GM23338 (cell line): ENCODE measurements at regions not wholly inside any gene's neighbourhood (a gene's known extent, or its start where the extent isn't known, plus 50 kb on each side); places are given as distances from the start of the nearest gene placed in this dataset.

Experiments
- ATAC-seq: fragments of 200-7000 bp; cut with Tn5 transposase; 3 replicates; pipeline ENCODE4 v1.9.1; 2020
- DNase-seq: peaks from one replicate; pipeline ENCODE4 v3.0.0-alpha.2; 2015; ENCODE audit warnings: low spot score
- H2AFZ ChIP-seq: fragments of 200-600 bp; sonication (generic); 2 replicates; pipeline ENCODE4 v1.8.0; 2016; ENCODE audit warnings: antibody characterized with exemption, mild to moderate bottlenecking, moderate library complexity
- H3F3A ChIP-seq: fragments of 200-600 bp; sonication (generic); replicated peaks from 2 replicates; pipeline ENCODE4 v1.8.0; 2017; ENCODE audit warnings: antibody characterized with exemption, mixed run types, low read depth
- H3K27ac ChIP-seq: fragments of 200-600 bp; sonication (generic); 2 replicates; pipeline ENCODE4 v1.6.1; 2016; ENCODE audit warnings: low read depth
- H3K27me3 ChIP-seq: fragments of 200-600 bp; sonication (generic); 2 replicates; pipeline ENCODE4 v1.8.0; 2016; ENCODE audit warnings: mild to moderate bottlenecking, mixed run types, moderate library complexity; ENCODE audit not compliant: insufficient read depth
- H3K36me3 ChIP-seq: fragments of 200-600 bp; sonication (generic); 2 replicates; pipeline ENCODE4 v1.8.0; 2016; ENCODE audit warnings: mild to moderate bottlenecking; ENCODE audit not compliant: insufficient read depth
- H3K4me1 ChIP-seq: fragments of 200-600 bp; sonication (generic); 2 replicates; pipeline ENCODE4 v1.8.0; 2016; ENCODE audit warnings: mild to moderate bottlenecking, moderate library complexity; ENCODE audit not compliant: insufficient read depth
- H3K4me2 ChIP-seq: fragments of 200-600 bp; sonication (generic); 2 replicates; pipeline ENCODE4 v1.7.1; 2017; ENCODE audit warnings: mixed run types
- H3K4me3 ChIP-seq: fragments of 200-600 bp; sonication (generic); 2 replicates; pipeline ENCODE4 v1.6.1; 2016; ENCODE audit warnings: mixed run types
- H3K79me2 ChIP-seq: fragments of 200-600 bp; sonication (generic); replicated peaks from 2 replicates; pipeline ENCODE4 v1.8.0; 2017; ENCODE audit warnings: mild to moderate bottlenecking; ENCODE audit not compliant: insufficient read depth
- H3K9me2 ChIP-seq: fragments of 200-600 bp; sonication (generic); 2 replicates; pipeline ENCODE4 v1.8.0; 2017; ENCODE audit not compliant: insufficient read depth
- H4K20me1 ChIP-seq: fragments of 200-600 bp; sonication (generic); replicated peaks from 2 replicates; pipeline ENCODE4 v1.8.0; 2017; ENCODE audit warnings: mild to moderate bottlenecking; ENCODE audit not compliant: insufficient read depth
- H3K27ac Mint-ChIP-seq: 2 replicates; pipeline ENCODE4 v1.8.0; 2020; ENCODE audit warnings: inconsistent platforms, mild to moderate bottlenecking, moderate library complexity, mixed read lengths
- H3K27me3 Mint-ChIP-seq: 3 replicates; pipeline ENCODE4 v1.8.0; 2022; ENCODE audit warnings: low read depth, mild to moderate bottlenecking, moderate library complexity, mixed read lengths, inconsistent platforms; ENCODE audit not compliant: insufficient read depth, poor library complexity
- H3K36me3 Mint-ChIP-seq: 3 replicates; pipeline ENCODE4 v1.8.0; 2021; ENCODE audit warnings: low read depth, mild to moderate bottlenecking, inconsistent platforms, moderate library complexity, mixed read lengths
- H3K4me1 Mint-ChIP-seq: 3 replicates; pipeline ENCODE4 v1.8.0; 2020; ENCODE audit warnings: mild to moderate bottlenecking, inconsistent platforms, mixed read lengths
- H3K4me3 Mint-ChIP-seq: 3 replicates; pipeline ENCODE4 v1.8.0; 2021; ENCODE audit warnings: moderate library complexity, mild to moderate bottlenecking, inconsistent platforms, mixed read lengths
- H3K9me3 Mint-ChIP-seq: 3 replicates; pipeline ENCODE4 v1.8.0; 2020; ENCODE audit warnings: moderate library complexity, mild to moderate bottlenecking, inconsistent platforms, mixed read lengths
- CREB1 ChIP-seq: fragments of 250-450 bp; sonication (Bioruptor Pico); IDR thresholded peaks from 2 replicates; pipeline ENCODE4 v1.5.0; 2020; ENCODE audit warnings: low read depth, mild to moderate bottlenecking, moderate library complexity
- JUNB ChIP-seq: IDR thresholded peaks from one replicate; pipeline ENCODE4 v1.6.1; 2016; ENCODE audit warnings: antibody characterized with exemption; ENCODE audit not compliant: unreplicated experiment
- NANOG ChIP-seq: IDR thresholded peaks from 2 replicates; pipeline ENCODE4 v1.6.1; 2016; ENCODE audit warnings: antibody characterized with exemption, borderline replicate concordance
- POLR2AphosphoS5 ChIP-seq: IDR thresholded peaks from 2 replicates; pipeline ENCODE4 v1.6.1; 2016; ENCODE audit warnings: antibody characterized with exemption, low read depth
- STAT1 ChIP-seq: IDR thresholded peaks from one replicate; pipeline ENCODE4 v1.6.1; 2016; ENCODE audit warnings: antibody characterized with exemption; ENCODE audit not compliant: unreplicated experiment
- ZNF114 ChIP-seq: fragments of 250-450 bp; sonication (Bioruptor Pico); IDR thresholded peaks from 2 replicates; pipeline ENCODE4 v1.5.0; 2020; ENCODE audit warnings: mild to moderate bottlenecking, moderate library complexity
- ZNF331 ChIP-seq: fragments of 250-450 bp; sonication (Bioruptor Pico); IDR thresholded peaks from 2 replicates; pipeline ENCODE4 v1.5.0; 2020; ENCODE audit warnings: low read depth, mild to moderate bottlenecking, moderate library complexity
- TF ChIP-seq, protein P1 (sequence below): IDR thresholded peaks from 2 replicates; pipeline ENCODE4 v1.6.1; 2016; ENCODE audit warnings: antibody characterized with exemption
- TF ChIP-seq, protein P2 (sequence below): fragments of 250-450 bp; sonication (Bioruptor Pico); IDR thresholded peaks from 2 replicates; pipeline ENCODE4 v1.5.0; 2020; ENCODE audit warnings: mild to moderate bottlenecking, moderate library complexity
- TF ChIP-seq, protein P3 (sequence below): IDR thresholded peaks from one replicate; pipeline ENCODE4 v1.6.1; 2018; ENCODE audit warnings: antibody characterized with exemption; ENCODE audit not compliant: unreplicated experiment
- TF ChIP-seq, protein P4 (sequence below), 2 experiments: fragments of 200-600 bp in 1 of 2; sonication (generic) in 1 of 2; conservative IDR thresholded peaks; 2 replicates each; pipeline versions ENCODE4 v1.5.1 to v1.6.1; 2016 to 2017; ENCODE audit warnings: antibody characterized with exemption in 2 of 2, low read depth in 2 of 2, mild to moderate bottlenecking in 2 of 2, moderate library complexity in 1 of 2

DNA sequence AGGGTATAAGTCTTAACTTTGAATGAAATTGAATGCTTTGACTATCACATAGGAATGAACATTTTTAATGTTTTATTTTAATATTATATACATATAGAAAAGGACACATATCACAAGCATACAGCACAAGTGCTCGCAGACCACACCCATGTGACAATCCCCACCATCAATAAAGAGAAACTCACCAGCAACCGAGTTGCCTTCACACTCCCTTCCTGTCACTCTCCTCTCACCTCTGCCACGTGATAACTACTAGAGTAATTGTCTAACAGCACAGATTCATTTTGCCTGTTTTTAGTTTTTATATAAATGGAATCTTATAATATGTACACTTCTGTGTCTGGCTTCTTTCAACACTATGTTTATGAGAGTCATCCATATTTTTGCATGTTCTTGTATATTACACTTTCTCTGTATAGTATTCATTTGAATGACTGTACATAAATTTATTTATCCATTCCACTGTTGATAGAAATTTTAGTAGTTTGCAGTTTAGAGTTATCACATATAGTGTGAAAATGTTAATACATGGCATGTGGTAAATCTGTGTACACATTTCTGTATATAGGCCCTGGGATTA is 304.9 kb upstream of the DUSP10 start (continued):
- TF ChIP-seq, protein P1, sequence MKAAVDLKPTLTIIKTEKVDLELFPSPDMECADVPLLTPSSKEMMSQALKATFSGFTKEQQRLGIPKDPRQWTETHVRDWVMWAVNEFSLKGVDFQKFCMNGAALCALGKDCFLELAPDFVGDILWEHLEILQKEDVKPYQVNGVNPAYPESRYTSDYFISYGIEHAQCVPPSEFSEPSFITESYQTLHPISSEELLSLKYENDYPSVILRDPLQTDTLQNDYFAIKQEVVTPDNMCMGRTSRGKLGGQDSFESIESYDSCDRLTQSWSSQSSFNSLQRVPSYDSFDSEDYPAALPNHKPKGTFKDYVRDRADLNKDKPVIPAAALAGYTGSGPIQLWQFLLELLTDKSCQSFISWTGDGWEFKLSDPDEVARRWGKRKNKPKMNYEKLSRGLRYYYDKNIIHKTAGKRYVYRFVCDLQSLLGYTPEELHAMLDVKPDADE, result no peak
- TF ChIP-seq CREB1, result no peak
- no peak for TF ChIP-seq STAT1
- no peak for TF ChIP-seq POLR2AphosphoS5
- TF ChIP-seq ZNF114 (CRISPR knock-in tag), result no peak

DNA sequence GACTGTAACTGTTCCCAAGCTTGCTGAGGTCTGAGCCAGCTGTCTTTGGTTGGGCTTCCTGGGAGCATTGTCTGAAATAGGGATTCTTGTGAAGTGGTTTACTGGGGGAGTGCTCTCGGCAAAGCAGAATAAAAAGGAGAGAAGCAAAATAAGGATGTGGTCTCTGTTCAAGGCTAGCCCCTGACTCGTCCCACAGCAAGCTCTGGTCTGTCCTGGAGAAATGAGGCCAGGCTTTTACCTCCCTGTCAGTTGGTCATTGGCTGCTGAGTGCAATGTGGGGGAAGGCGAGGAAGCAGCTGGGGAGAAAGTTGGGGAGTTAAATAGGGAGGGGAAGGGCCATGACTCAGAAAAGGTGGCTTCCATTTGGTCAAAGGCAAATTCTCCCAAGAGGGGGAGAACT is 303.9 kb upstream of the DUSP10 start:
- no peaks in the 10 kb centered on the region; the same call in 2 of the 3 replicates for H3K4me1 Mint-ChIP-seq
- no peak overlapping the region for H2AFZ ChIP-seq
- no peaks in the 10 kb centered on the region for H3K79me2 ChIP-seq
- no peaks in the 10 kb centered on the region for H3F3A ChIP-seq
- no peak overlapping the region for H3K27ac ChIP-seq
- H3K27me3 ChIP-seq, result no peaks in the 10 kb centered on the region
- H3K27ac Mint-ChIP-seq, result no peak overlapping the region
- H3K4me1 ChIP-seq, result no peaks in the 10 kb centered on the region
- H3K9me2 ChIP-seq, result peaks cover 6% of the 10 kb centered on the region; the same call in 1 of the 2 replicates
- H3K36me3 ChIP-seq, result no peaks in the 10 kb centered on the region
- no peaks in the 10 kb centered on the region for H3K36me3 Mint-ChIP-seq
- ATAC-seq, result no peak
- H3K9me3 Mint-ChIP-seq, result no peaks in the 10 kb centered on the region
- no peak overlapping the region for H3K4me3 Mint-ChIP-seq
- peaks cover 2% of the 10 kb centered on the region for H3K27me3 Mint-ChIP-seq
- H3K4me2 ChIP-seq, result no peak overlapping the region
- no peak for DNase-seq
- H3K4me3 ChIP-seq, result no peak overlapping the region
- no peaks in the 10 kb centered on the region for H4K20me1 ChIP-seq
- no peak for TF ChIP-seq STAT1
- TF ChIP-seq, protein P2, sequence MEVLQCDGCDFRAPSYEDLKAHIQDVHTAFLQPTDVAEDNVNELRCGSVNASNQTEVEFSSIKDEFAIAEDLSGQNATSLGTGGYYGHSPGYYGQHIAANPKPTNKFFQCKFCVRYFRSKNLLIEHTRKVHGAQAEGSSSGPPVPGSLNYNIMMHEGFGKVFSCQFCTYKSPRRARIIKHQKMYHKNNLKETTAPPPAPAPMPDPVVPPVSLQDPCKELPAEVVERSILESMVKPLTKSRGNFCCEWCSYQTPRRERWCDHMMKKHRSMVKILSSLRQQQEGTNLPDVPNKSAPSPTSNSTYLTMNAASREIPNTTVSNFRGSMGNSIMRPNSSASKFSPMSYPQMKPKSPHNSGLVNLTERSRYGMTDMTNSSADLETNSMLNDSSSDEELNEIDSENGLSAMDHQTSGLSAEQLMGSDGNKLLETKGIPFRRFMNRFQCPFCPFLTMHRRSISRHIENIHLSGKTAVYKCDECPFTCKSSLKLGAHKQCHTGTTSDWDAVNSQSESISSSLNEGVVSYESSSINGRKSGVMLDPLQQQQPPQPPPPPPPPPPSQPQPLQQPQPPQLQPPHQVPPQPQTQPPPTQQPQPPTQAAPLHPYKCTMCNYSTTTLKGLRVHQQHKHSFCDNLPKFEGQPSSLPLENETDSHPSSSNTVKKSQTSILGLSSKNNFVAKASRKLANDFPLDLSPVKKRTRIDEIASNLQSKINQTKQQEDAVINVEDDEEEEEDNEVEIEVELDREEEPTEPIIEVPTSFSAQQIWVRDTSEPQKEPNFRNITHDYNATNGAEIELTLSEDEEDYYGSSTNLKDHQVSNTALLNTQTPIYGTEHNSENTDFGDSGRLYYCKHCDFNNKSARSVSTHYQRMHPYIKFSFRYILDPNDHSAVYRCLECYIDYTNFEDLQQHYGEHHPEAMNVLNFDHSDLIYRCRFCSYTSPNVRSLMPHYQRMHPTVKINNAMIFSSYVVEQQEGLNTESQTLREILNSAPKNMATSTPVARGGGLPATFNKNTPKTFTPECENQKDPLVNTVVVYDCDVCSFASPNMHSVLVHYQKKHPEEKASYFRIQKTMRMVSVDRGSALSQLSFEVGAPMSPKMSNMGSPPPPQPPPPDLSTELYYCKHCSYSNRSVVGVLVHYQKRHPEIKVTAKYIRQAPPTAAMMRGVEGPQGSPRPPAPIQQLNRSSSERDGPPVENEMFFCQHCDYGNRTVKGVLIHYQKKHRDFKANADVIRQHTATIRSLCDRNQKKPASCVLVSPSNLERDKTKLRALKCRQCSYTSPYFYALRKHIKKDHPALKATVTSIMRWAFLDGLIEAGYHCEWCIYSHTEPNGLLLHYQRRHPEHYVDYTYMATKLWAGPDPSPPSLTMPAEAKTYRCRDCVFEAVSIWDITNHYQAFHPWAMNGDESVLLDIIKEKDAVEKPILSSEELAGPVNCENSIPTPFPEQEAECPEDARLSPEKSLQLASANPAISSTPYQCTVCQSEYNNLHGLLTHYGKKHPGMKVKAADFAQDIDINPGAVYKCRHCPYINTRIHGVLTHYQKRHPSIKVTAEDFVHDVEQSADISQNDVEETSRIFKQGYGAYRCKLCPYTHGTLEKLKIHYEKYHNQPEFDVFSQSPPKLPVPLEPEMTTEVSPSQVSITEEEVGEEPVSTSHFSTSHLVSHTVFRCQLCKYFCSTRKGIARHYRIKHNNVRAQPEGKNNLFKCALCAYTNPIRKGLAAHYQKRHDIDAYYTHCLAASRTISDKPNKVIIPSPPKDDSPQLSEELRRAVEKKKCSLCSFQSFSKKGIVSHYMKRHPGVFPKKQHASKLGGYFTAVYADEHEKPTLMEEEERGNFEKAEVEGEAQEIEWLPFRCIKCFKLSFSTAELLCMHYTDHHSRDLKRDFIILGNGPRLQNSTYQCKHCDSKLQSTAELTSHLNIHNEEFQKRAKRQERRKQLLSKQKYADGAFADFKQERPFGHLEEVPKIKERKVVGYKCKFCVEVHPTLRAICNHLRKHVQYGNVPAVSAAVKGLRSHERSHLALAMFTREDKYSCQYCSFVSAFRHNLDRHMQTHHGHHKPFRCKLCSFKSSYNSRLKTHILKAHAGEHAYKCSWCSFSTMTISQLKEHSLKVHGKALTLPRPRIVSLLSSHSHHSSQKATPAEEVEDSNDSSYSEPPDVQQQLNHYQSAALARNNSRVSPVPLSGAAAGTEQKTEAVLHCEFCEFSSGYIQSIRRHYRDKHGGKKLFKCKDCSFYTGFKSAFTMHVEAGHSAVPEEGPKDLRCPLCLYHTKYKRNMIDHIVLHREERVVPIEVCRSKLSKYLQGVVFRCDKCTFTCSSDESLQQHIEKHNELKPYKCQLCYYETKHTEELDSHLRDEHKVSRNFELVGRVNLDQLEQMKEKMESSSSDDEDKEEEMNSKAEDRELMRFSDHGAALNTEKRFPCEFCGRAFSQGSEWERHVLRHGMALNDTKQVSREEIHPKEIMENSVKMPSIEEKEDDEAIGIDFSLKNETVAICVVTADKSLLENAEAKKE, result no peak
- TF ChIP-seq, protein P3, sequence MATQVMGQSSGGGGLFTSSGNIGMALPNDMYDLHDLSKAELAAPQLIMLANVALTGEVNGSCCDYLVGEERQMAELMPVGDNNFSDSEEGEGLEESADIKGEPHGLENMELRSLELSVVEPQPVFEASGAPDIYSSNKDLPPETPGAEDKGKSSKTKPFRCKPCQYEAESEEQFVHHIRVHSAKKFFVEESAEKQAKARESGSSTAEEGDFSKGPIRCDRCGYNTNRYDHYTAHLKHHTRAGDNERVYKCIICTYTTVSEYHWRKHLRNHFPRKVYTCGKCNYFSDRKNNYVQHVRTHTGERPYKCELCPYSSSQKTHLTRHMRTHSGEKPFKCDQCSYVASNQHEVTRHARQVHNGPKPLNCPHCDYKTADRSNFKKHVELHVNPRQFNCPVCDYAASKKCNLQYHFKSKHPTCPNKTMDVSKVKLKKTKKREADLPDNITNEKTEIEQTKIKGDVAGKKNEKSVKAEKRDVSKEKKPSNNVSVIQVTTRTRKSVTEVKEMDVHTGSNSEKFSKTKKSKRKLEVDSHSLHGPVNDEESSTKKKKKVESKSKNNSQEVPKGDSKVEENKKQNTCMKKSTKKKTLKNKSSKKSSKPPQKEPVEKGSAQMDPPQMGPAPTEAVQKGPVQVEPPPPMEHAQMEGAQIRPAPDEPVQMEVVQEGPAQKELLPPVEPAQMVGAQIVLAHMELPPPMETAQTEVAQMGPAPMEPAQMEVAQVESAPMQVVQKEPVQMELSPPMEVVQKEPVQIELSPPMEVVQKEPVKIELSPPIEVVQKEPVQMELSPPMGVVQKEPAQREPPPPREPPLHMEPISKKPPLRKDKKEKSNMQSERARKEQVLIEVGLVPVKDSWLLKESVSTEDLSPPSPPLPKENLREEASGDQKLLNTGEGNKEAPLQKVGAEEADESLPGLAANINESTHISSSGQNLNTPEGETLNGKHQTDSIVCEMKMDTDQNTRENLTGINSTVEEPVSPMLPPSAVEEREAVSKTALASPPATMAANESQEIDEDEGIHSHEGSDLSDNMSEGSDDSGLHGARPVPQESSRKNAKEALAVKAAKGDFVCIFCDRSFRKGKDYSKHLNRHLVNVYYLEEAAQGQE, result no peak
- no peak for TF ChIP-seq POLR2AphosphoS5
- no peak for TF ChIP-seq ZNF114 (CRISPR knock-in tag)
- TF ChIP-seq, protein P4, sequence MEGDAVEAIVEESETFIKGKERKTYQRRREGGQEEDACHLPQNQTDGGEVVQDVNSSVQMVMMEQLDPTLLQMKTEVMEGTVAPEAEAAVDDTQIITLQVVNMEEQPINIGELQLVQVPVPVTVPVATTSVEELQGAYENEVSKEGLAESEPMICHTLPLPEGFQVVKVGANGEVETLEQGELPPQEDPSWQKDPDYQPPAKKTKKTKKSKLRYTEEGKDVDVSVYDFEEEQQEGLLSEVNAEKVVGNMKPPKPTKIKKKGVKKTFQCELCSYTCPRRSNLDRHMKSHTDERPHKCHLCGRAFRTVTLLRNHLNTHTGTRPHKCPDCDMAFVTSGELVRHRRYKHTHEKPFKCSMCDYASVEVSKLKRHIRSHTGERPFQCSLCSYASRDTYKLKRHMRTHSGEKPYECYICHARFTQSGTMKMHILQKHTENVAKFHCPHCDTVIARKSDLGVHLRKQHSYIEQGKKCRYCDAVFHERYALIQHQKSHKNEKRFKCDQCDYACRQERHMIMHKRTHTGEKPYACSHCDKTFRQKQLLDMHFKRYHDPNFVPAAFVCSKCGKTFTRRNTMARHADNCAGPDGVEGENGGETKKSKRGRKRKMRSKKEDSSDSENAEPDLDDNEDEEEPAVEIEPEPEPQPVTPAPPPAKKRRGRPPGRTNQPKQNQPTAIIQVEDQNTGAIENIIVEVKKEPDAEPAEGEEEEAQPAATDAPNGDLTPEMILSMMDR (conservative IDR thresholded peaks at IDR 0.05; ENCODE audit: low read depth in 2 of 2), result no peak
- TF ChIP-seq ZNF331 (CRISPR knock-in tag), result no peak
- no peak for TF ChIP-seq CREB1
- TF ChIP-seq NANOG, result no peak
- TF ChIP-seq, protein P1, result no peak
- TF ChIP-seq JUNB, result no peak
